Mucosa of descending colon (tissue), 3 donors: ENCODE measurements at regions not wholly inside any gene's neighbourhood (a gene's known extent, or its start where the extent isn't known, plus 50 kb on each side); places are given as distances from the start of the nearest gene placed in this dataset.

Experiments used
- ATAC-seq: fragments of 200-7000 bp; cut with Tn5 transposase; one replicate; pipeline ENCODE4 v1.9.1; 2020; ENCODE audit warnings: mild to moderate bottlenecking, moderate library complexity
- DNase-seq, 3 donors: peaks; one replicate each; pipeline ENCODE4 v3.0.0-alpha.2; 2020
- H3K36me3 ChIP-seq: fragments of 200-600 bp; one replicate; pipeline ENCODE4 v1.8.0; 2021; ENCODE audit warnings: low read depth, mild to moderate bottlenecking
- H3K4me1 ChIP-seq: fragments of 200-600 bp; one replicate; pipeline ENCODE4 v1.8.0; 2021; ENCODE audit warnings: low read depth, mild to moderate bottlenecking
- H3K4me3 ChIP-seq: fragments of 200-600 bp; one replicate; pipeline ENCODE4 v1.8.0; 2021; ENCODE audit warnings: mild to moderate bottlenecking
- H3K9me3 ChIP-seq: fragments of 200-600 bp; one replicate; pipeline ENCODE4 v1.8.0; 2021; ENCODE audit warnings: mild to moderate bottlenecking
- intact Hi-C, 2 donors: fragments of 100-400 bp; cut with DNase I in 1 of 2; cut with micrococcal nuclease in 1 of 2; formaldehyde crosslinking; loops; one replicate each; pipeline versions ENCODE4 v1.11.0 to v1.11.1; 2022; cut with DNase I, micrococcal nuclease
- TF ChIP-seq, protein P1 (sequence below): fragments of 200-600 bp; IDR thresholded peaks from one replicate; pipeline ENCODE4 v1.8.0; 2022; ENCODE audit warnings: antibody characterized with exemption, mild to moderate bottlenecking
- donor health status: DM: no; HTN: no; CAD: no; lungs with moderate emphysema.
- donor health status: DM: no; HTN: no; CAD: no.
- donor health status: DM: no; HTN: yes; CAD: no.

GRCh38 chr12:127550271-127550670 lies 716.7 kb upstream of the TMEM132C start:
- intact Hi-C loops = no loop called here
- Histone ChIP-seq H3K9me3 (peaks cover 5% of the 10 kb centered on the region), H3K4me3 (no peak overlapping the region), H3K36me3 (no peaks in the 10 kb centered on the region), H3K4me1 (no peaks in the 10 kb centered on the region)
- ATAC-seq = no peak
- no peak for DNase-seq
- TF ChIP-seq, protein P1, sequence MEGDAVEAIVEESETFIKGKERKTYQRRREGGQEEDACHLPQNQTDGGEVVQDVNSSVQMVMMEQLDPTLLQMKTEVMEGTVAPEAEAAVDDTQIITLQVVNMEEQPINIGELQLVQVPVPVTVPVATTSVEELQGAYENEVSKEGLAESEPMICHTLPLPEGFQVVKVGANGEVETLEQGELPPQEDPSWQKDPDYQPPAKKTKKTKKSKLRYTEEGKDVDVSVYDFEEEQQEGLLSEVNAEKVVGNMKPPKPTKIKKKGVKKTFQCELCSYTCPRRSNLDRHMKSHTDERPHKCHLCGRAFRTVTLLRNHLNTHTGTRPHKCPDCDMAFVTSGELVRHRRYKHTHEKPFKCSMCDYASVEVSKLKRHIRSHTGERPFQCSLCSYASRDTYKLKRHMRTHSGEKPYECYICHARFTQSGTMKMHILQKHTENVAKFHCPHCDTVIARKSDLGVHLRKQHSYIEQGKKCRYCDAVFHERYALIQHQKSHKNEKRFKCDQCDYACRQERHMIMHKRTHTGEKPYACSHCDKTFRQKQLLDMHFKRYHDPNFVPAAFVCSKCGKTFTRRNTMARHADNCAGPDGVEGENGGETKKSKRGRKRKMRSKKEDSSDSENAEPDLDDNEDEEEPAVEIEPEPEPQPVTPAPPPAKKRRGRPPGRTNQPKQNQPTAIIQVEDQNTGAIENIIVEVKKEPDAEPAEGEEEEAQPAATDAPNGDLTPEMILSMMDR = no peak

DNA sequence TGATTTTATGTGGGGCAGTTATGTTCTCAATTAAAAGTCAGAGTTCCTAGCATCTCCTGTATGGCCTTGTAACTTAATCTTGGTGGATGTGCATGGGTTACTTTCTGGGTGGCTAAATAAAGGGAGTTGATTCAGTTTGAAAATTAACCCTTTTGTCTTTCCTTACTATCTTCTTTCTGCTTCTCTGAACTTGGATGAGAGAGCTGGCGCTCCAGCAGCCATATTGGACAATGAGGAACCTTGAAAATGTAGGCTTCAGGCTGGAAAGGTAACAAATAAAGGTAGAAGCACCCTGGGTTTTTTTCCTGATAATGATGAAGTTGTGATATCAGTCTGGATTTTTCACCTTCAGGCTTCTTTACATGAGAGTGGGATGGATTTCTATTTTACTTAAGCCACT lies 714.1 kb upstream of the TMEM132C start:
- intact Hi-C loops = no loop called here
- DNase-seq = no peak
- H3K4me3 ChIP-seq = no peak overlapping the region
- TF ChIP-seq, protein P1 = no peak
- ATAC-seq = no peak
- peaks cover 5% of the 10 kb centered on the region for H3K9me3 ChIP-seq
- no peaks in the 10 kb centered on the region for H3K36me3 ChIP-seq
- H3K4me1 ChIP-seq = no peaks in the 10 kb centered on the region

GRCh38 chr12:127555071-127555470 lies 711.9 kb upstream of the TMEM132C start:
- no peak for ATAC-seq
- TF ChIP-seq, protein P1 = no peak
- Histone ChIP-seq H3K9me3 (peaks cover 5% of the 10 kb centered on the region), H3K4me1 (no peaks in the 10 kb centered on the region), H3K36me3 (no peaks in the 10 kb centered on the region), H3K4me3 (no peak overlapping the region)
- intact Hi-C loops = no loop called here
- DNase-seq = no peak

GRCh38 chr12:127556231-127556886 lies 710.6 kb upstream of the TMEM132C start:
- H3K4me3 ChIP-seq = no peak overlapping the region
- TF ChIP-seq, protein P1 = no peak

GRCh38 chr12:127558361-127558760 lies 708.6 kb upstream of the TMEM132C start:
- TF ChIP-seq, protein P1 = no peak
- Histone ChIP-seq H3K4me3 (no peak overlapping the region), H3K36me3 (no peaks in the 10 kb centered on the region), H3K9me3 (no peaks in the 10 kb centered on the region), H3K4me1 (no peaks in the 10 kb centered on the region)
- intact Hi-C loops = no loop called here
- DNase-seq (no peak), ATAC-seq (no peak)

More at GRCh38 chr12:127556231-127556886, 710.6 kb upstream of the TMEM132C start:
- ATAC-seq = no peak
- no peaks in the 10 kb centered on the region for H3K36me3 ChIP-seq
- H3K9me3 ChIP-seq = peaks cover 5% of the 10 kb centered on the region
- no peaks in the 10 kb centered on the region for H3K4me1 ChIP-seq
- intact Hi-C loops = no loop called here
- no peak for DNase-seq
